ENCODE measurements at regions not wholly inside any gene's neighbourhood (a gene's known extent, or its start where the extent isn't known, plus 50 kb on each side); places are given as distances from the start of the nearest gene placed in this dataset.

GRCh38 chr4:157886645-157887044, 286.2 kb downstream of the GASK1B start:
- no peak for TF ChIP-seq ZFX (IDR thresholded peaks at IDR 0.05)
- TF ChIP-seq, protein P1, sequence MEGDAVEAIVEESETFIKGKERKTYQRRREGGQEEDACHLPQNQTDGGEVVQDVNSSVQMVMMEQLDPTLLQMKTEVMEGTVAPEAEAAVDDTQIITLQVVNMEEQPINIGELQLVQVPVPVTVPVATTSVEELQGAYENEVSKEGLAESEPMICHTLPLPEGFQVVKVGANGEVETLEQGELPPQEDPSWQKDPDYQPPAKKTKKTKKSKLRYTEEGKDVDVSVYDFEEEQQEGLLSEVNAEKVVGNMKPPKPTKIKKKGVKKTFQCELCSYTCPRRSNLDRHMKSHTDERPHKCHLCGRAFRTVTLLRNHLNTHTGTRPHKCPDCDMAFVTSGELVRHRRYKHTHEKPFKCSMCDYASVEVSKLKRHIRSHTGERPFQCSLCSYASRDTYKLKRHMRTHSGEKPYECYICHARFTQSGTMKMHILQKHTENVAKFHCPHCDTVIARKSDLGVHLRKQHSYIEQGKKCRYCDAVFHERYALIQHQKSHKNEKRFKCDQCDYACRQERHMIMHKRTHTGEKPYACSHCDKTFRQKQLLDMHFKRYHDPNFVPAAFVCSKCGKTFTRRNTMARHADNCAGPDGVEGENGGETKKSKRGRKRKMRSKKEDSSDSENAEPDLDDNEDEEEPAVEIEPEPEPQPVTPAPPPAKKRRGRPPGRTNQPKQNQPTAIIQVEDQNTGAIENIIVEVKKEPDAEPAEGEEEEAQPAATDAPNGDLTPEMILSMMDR (conservative IDR thresholded peaks at IDR 0.05), result no peak
- no peak overlapping the region for H3K27ac ChIP-seq

DNA sequence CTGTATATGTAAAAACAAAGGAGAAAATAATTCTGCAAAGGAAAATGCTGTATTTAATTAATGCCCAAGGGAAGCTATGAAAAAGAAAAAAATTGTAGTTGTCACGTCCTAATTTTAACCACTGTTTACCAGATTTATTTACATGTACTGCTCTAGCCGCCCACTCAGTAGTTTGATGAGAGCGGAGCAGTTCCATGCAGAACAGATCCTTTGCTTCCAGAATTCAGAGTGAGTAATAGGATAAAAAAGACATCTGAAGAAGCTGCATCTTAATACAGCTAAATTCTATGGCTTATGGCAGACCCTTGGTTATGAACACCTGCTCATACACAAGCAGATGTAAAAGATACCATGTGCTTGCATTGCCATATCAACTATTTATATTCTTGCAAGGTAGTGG, 287.0 kb downstream of the GASK1B start:
- no peak for TF ChIP-seq ZFX (IDR thresholded peaks at IDR 0.05)
- TF ChIP-seq, protein P1 (conservative IDR thresholded peaks at IDR 0.05), result no peak
- H3K27ac ChIP-seq, result no peak overlapping the region

GRCh38 chr4:157882901-157883300, 289.9 kb downstream of the GASK1B start:
- no peak overlapping the region for H3K27ac ChIP-seq
- TF ChIP-seq, protein P1 (conservative IDR thresholded peaks at IDR 0.05), result no peak
- no peak for TF ChIP-seq ZFX (IDR thresholded peaks at IDR 0.05)

DNA sequence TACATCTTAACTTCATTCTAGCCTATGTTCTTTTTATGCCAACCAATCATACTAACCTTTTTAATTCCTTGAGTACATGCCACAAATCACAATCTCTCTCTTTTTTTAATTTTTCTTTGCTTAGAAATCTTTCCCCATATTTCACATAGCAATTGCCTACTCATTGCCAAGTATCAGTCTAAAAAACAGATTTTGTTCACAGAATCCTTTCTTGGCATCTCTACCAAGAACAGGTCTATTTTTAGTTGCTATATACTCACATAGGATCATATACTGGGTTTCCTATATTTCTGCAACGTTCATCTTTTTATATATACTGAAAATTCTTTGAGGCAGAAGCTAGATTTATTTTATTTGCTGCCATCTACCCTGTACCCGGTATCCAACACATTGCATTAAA, 292.1 kb downstream of the GASK1B start:
- TF ChIP-seq, protein P1 (conservative IDR thresholded peaks at IDR 0.05), result no peak
- no peak for TF ChIP-seq ZFX (IDR thresholded peaks at IDR 0.05)
- H3K27ac ChIP-seq, result no peak overlapping the region

- TF ChIP-seq, protein P1 (conservative IDR thresholded peaks at IDR 0.05), result no peak
- TF ChIP-seq ZFX (IDR thresholded peaks at IDR 0.05), result no peak
- H3K27ac ChIP-seq, result no peak overlapping the region
Measured at GRCh38 chr4:157854819-157855218, 318.0 kb downstream of the GASK1B start.

DNA sequence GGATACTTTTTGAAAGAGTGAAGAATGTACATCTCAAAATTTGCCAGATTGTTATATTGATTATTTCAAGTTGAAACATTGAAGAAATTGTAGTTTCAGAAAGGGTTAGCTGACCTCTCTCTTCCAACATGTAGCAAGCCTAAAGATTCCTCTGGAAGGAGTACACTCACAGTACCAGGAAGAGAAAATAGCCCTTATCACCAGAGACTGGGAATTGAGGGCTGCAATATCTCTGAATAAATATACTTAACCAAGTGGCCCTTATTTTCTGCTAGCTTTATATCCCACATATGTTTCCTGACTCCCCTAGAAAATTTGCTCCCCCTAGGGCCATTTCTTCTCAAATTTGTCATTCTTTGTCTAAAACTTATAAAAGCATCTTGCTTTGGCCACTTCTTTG, 332.2 kb downstream of the GASK1B start:
- TF ChIP-seq, protein P1 (conservative IDR thresholded peaks at IDR 0.05), result no peak
- TF ChIP-seq ZFX (IDR thresholded peaks at IDR 0.05), result no peak
- no peak overlapping the region for H3K27ac ChIP-seq

- TF ChIP-seq ZFX (IDR thresholded peaks at IDR 0.05), result no peak
- no peak overlapping the region for H3K27ac ChIP-seq
Measured at GRCh38 chr4:157840034-157840433, 332.8 kb downstream of the GASK1B start.

DNA sequence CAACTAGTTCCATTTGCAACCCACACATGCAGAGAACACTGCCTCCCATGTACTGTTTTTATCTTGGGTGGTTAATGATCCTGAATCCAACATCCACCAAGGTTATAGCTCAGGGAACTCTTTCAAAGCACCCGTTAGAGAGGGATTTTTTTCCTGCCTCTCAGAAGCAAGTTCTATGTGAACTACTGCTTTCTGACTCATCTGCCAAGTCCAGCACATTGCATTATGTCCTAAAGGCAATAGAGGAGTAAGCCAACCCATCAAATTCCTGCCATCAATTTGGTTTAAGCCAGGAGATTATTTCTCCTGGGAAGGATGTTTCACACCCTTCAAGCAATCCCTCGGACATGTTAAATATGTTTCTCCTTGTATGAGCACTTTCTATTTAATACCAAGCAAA, 334.5 kb downstream of the GASK1B start:
- TF ChIP-seq, protein P1 (conservative IDR thresholded peaks at IDR 0.05), result no peak
- no peak for TF ChIP-seq ZFX (IDR thresholded peaks at IDR 0.05)
- no peak overlapping the region for H3K27ac ChIP-seq

Measured in C4-2B (cell line).